ENCODE measurements at regions not wholly inside any gene's neighbourhood (a gene's known extent, or its start where the extent isn't known, plus 50 kb on each side); places are given as distances from the start of the nearest gene placed in this dataset.
"Not testable (repeated sequence)": the region's sequence is repeated elsewhere in the genome, so short reads cannot be mapped to it uniquely, and the experiment has no call there.

DNA sequence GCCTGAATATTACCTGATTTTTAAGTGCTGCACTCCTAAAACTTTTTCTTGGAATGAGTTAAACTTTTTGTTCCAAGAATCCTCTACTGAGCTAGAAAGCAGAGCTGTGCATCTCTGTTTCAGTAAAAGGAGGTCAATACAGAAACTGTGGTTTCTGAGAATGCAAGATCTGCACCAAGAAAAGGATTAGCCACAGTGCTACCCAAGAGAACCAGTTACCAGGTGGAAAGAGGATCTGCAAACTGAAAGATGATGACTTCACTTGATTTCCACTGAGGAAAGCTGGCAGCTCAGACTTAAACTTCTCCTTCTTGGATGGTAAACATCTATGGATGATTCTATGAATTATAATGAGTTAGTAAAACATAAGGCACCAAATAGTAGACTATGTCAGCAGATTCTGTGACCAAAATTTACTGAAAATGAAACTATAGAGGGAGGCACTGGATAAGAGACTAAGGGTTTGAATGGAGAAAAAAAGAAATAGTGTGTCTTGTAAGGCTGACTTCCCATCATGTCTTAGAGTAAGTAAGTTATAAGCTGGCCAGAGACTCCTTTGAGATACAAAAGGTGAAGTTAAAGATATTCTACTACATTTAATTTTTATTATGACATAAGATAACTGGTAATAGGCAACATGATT lies 127.7 kb upstream of the CTSV start:
- POLR2A ChIA-PET; FAIRE-seq; H3K27ac ChIP-seq; H3K4me2 ChIP-seq; H3K4me1 ChIP-seq; H3K9me3 ChIP-seq; CTCF ChIA-PET; DNase-seq (ENCODE audit: low read depth in 1 of 2, low spot score in 1 of 2); H3K4me3 ChIP-seq; ATAC-seq: not testable (repeated sequence)

DNA sequence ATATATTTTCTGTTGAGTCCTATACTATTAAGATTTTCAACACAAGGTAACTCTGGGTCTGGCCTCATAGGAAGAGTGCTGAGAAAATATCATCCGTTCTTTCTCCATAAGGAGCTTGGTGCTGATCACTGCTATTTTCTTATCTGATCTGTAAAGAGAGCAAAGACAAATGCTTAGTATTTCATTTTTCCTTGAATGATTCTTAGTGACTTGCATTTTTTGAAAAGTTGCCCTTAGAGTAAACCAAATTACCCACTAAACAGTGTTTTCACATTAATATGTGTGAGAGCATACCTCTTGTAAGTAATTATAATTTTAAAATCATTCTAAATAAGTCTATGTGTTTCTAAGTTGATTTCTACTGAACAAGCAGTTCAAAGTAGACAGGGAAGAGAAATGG lies 121.3 kb upstream of the CTSV start:
- Histone ChIP-seq H3K27ac (no peak overlapping the region), H3K4me3 (no peak overlapping the region), H3K4me2 (no peak overlapping the region), H3K4me1 (no peaks in the 10 kb centered on the region), H3K9me3 (no peaks in the 10 kb centered on the region)
- 67% methylated on average over 1 of the region's 1 CpG for WGBS (ENCODE audit: missing lambda C conversion rate)
- ChIA-PET CTCF (interaction anchor here (0.8 kb wide), 1 partner anchor 13 kb away, joined by 3 read pairs; no protein-coding TSS in a partner anchor), POLR2A (no interaction called here)
- FAIRE-seq (no peak), DNase-seq (ENCODE audit: low read depth in 1 of 2, low spot score in 1 of 2) (no peak), ATAC-seq (no peak)
- TF ChIP-seq USF2 (IDR thresholded peaks at IDR 0.05) (no peak), TP53 (CRISPR knock-in tag; IDR thresholded peaks at IDR 0.05) (no peak), ATOH8 (CRISPR knock-in tag; IDR thresholded peaks at IDR 0.05; ENCODE audit: low read depth) (no peak), POLR2A (IDR thresholded peaks at IDR 0.05; ENCODE audit: low read length) (no peak), NR3C1 (IDR thresholded peaks at IDR 0.05) (no peak), RNF2 (IDR thresholded peaks at IDR 0.05; ENCODE audit: borderline replicate concordance, low read depth) (no peak), RFX5 (IDR thresholded peaks at IDR 0.05) (no peak), FOSB (CRISPR knock-in tag; IDR thresholded peaks at IDR 0.05) (no peak), JUN (IDR thresholded peaks at IDR 0.05) (no peak), SMC3 (IDR thresholded peaks at IDR 0.05) (no peak)
- TF ChIP-seq, protein P1, sequence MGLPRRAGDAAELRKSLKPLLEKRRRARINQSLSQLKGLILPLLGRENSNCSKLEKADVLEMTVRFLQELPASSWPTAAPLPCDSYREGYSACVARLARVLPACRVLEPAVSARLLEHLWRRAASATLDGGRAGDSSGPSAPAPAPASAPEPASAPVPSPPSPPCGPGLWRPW (IDR thresholded peaks at IDR 0.05): no peak

DNA sequence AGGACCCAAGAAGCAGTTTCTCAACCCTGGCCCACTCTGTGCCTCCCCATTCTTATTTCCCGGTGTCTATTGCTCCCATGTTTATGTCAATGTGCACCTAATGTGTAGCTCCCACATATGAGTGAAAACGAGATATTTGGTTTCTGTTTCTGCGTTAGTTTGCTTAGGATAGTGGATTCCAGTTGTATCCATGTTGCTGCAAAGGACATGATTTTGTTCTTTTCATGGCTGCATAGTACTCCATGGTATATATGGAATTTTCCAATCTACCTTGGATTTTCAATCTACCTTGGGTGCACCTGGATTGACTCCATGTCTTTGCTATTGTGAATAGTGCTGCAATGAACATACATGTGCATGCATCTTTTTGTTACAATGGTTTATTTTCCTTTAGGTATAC lies 119.8 kb upstream of the CTSV start:
- ATAC-seq; POLR2A ChIA-PET; H3K27ac ChIP-seq; FAIRE-seq; H3K4me3 ChIP-seq; H3K4me1 ChIP-seq; H3K4me2 ChIP-seq; CTCF ChIA-PET; H3K9me3 ChIP-seq; DNase-seq (ENCODE audit: low read depth in 1 of 2, low spot score in 1 of 2): not testable (repeated sequence)
- WGBS (ENCODE audit: missing lambda C conversion rate): 44% methylated on average over 3 of the region's 3 CpGs

- FAIRE-seq; DNase-seq (ENCODE audit: low read depth in 1 of 2, low spot score in 1 of 2); ATAC-seq; H3K4me2 ChIP-seq; POLR2A ChIA-PET; H3K4me1 ChIP-seq; H3K27ac ChIP-seq; H3K9me3 ChIP-seq; H3K4me3 ChIP-seq: not testable (repeated sequence)
- 50% methylated on average over 4 of the region's 5 CpGs for WGBS (ENCODE audit: missing lambda C conversion rate)
- CTCF ChIA-PET: interaction anchor here (0.6 kb wide), 1 partner anchor 160 kb away, joined by 4 read pairs; no protein-coding TSS in a partner anchor
Measured at GRCh38 chr9:97155441-97155840, 116.5 kb upstream of the CTSV start.

GRCh38 chr9:97153967-97154366 lies 115.0 kb upstream of the CTSV start:
- no peaks in the 10 kb centered on the region for H3K4me1 ChIP-seq
- FAIRE-seq: no peak
- no peak for ATAC-seq
- 49% methylated on average over 6 of the region's 6 CpGs for WGBS (ENCODE audit: missing lambda C conversion rate)
- ChIA-PET POLR2A (no interaction called here), CTCF (no interaction called here)
- H3K27ac ChIP-seq: no peak overlapping the region
- H3K4me3 ChIP-seq: no peak overlapping the region
- no peak overlapping the region for H3K4me2 ChIP-seq
- no peak for DNase-seq (ENCODE audit: low read depth in 1 of 2, low spot score in 1 of 2)
- no peaks in the 10 kb centered on the region for H3K9me3 ChIP-seq
- TF ChIP-seq SMC3 (IDR thresholded peaks at IDR 0.05) (no peak), KDM5A (IDR thresholded peaks at IDR 0.05) (no peak), SREBF2 (IDR thresholded peaks at IDR 0.05) (no peak), ZNF302 (CRISPR knock-in tag; IDR thresholded peaks at IDR 0.05) (no peak), ZFP36 (IDR thresholded peaks at IDR 0.05; ENCODE audit: borderline replicate concordance, partially characterized antibody) (no peak), FOSL2 (IDR thresholded peaks at IDR 0.05) (no peak), FOSL2 (CRISPR knock-in tag; IDR thresholded peaks at IDR 0.05) (no peak), NR3C1 (IDR thresholded peaks at IDR 0.05) (no peak), POLR2AphosphoS2 (conservative IDR thresholded peaks at IDR 0.05; ENCODE audit: low read length) (no peak), FOXS1 (CRISPR knock-in tag; IDR thresholded peaks at IDR 0.05) (no peak), CTCF (IDR thresholded peaks at IDR 0.05) (no peak), KDM1A (IDR thresholded peaks at IDR 0.05; ENCODE audit: low read depth) (no peak), ELK1 (IDR thresholded peaks at IDR 0.05; ENCODE audit: low read depth, low read length) (no peak), JUNB (IDR thresholded peaks at IDR 0.05) (no peak)
- TF ChIP-seq, protein P2, sequence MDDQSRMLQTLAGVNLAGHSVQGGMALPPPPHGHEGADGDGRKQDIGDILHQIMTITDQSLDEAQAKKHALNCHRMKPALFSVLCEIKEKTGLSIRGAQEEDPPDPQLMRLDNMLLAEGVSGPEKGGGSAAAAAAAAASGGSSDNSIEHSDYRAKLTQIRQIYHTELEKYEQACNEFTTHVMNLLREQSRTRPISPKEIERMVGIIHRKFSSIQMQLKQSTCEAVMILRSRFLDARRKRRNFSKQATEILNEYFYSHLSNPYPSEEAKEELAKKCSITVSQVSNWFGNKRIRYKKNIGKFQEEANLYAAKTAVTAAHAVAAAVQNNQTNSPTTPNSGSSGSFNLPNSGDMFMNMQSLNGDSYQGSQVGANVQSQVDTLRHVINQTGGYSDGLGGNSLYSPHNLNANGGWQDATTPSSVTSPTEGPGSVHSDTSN (IDR thresholded peaks at IDR 0.05): no peak
